PC-3 (cell line): ENCODE measurements at regions not wholly inside any gene's neighbourhood (a gene's known extent, or its start where the extent isn't known, plus 50 kb on each side); places are given as distances from the start of the nearest gene placed in this dataset.

Source experiments
- ATAC-seq: fragments of 200-7000 bp; cut with Tn5 transposase; 2 replicates; pipeline ENCODE4 v1.9.1; 2020; ENCODE audit warnings: mild to moderate bottlenecking, moderate library complexity
- BruUV-seq: library from RNA; stranded (reverse); fragments of 400-500 nt; replicated peaks from 2 replicates; lab custom pipeline; 2021; lab: Mats Ljungman, UMichigan
- CTCF ChIA-PET: fragments of 300-600 bp; sonication (Branson Sonifier 250); formaldehyde crosslinking; loops from one replicate; lab custom pipeline; 2022; ENCODE audit warnings: antibody characterized with exemption; lab: Charles Lee
- POLR2A ChIA-PET: fragments of 300-600 bp; sonication (Branson Sonifier 250); formaldehyde crosslinking; loops from one replicate; lab custom pipeline; 2022; ENCODE audit warnings: antibody characterized with exemption; ENCODE audit not compliant: unreplicated experiment; lab: Charles Lee
- DNase-seq: peaks from one replicate; pipeline ENCODE4 v3.0.0-alpha.2; 2015
- H2AFZ ChIP-seq: fragments of 300-600 bp; sonication (generic); 2 replicates; pipeline ENCODE4 v1.6.0; 2016; ENCODE audit warnings: antibody characterized with exemption, low read length
- H3F3A ChIP-seq: fragments of 300-600 bp; sonication (generic); one replicate; pipeline ENCODE4 v1.6.0; 2017; ENCODE audit warnings: antibody characterized with exemption, low read length, control low read depth, mild to moderate bottlenecking; ENCODE audit not compliant: unreplicated experiment
- H3K27ac ChIP-seq: fragments of 300-600 bp; sonication (generic); 2 replicates; pipeline ENCODE4 v1.5.1; 2016; ENCODE audit warnings: mild to moderate bottlenecking, low read length
- H3K27me3 ChIP-seq: fragments of 300-600 bp; sonication (generic); 2 replicates; pipeline ENCODE4 v1.6.1; 2016; ENCODE audit warnings: low read length, mixed read lengths
- H3K36me3 ChIP-seq: fragments of 300-600 bp; sonication (generic); 2 replicates; pipeline ENCODE4 v1.6.1; 2016; ENCODE audit warnings: low read depth, mixed run types, low read length, mixed read lengths
- H3K4me1 ChIP-seq: fragments of 300-600 bp; sonication (generic); 2 replicates; pipeline ENCODE4 v1.5.1; 2016; ENCODE audit warnings: low read length; ENCODE audit not compliant: insufficient read depth
- H3K4me2 ChIP-seq: fragments of 300-600 bp; sonication (generic); 2 replicates; pipeline ENCODE4 v1.6.0; 2016; ENCODE audit warnings: low read length
- H3K4me3 ChIP-seq: fragments of 300-600 bp; sonication (generic); 2 replicates; pipeline ENCODE4 v1.5.1; 2016; ENCODE audit warnings: mild to moderate bottlenecking, low read length, mixed read lengths
- H3K79me2 ChIP-seq: fragments of 300-600 bp; sonication (generic); 2 replicates; pipeline ENCODE4 v1.6.1; 2017; ENCODE audit warnings: low read length, mixed read lengths
- H3K9ac ChIP-seq: fragments of 300-600 bp; sonication (generic); 2 replicates; pipeline ENCODE4 v1.6.0; 2016; ENCODE audit warnings: mild to moderate bottlenecking, low read length
- H3K9me2 ChIP-seq: fragments of 300-600 bp; sonication (generic); replicated peaks from 2 replicates; pipeline ENCODE4 v1.6.1; 2016; ENCODE audit warnings: mixed run types, low read length, mixed read lengths
- H3K9me3 ChIP-seq: fragments of 300-600 bp; sonication (generic); 2 replicates; pipeline ENCODE4 v1.6.1; 2016; ENCODE audit warnings: low read length, mixed read lengths
- H4K20me1 ChIP-seq: fragments of 300-600 bp; sonication (generic); 2 replicates; pipeline ENCODE4 v1.6.1; 2016; ENCODE audit warnings: low read length, mixed read lengths
- EZH2 ChIP-seq: fragments of 300-600 bp; sonication (generic); IDR thresholded peaks from one replicate; pipeline ENCODE4 v1.6.1; 2017; ENCODE audit warnings: antibody characterized with exemption, mild to moderate bottlenecking, low read length; ENCODE audit not compliant: unreplicated experiment
- EZH2phosphoT487 ChIP-seq: fragments of 300-600 bp; sonication (generic); IDR thresholded peaks from 2 replicates; pipeline ENCODE4 v1.6.1; 2018; ENCODE audit warnings: mild to moderate bottlenecking, antibody characterized with exemption, low read length, borderline replicate concordance
- intact Hi-C: fragments of 100-400 bp; cut with micrococcal nuclease; formaldehyde crosslinking; loops from 2 replicates; pipeline ENCODE4 v1.9.0; 2023
- TF ChIP-seq, protein P1 (sequence below): fragments of 300-600 bp; sonication (generic); conservative IDR thresholded peaks from 2 replicates; pipeline ENCODE4 v1.5.1; 2017; ENCODE audit warnings: antibody characterized with exemption, low read depth, mild to moderate bottlenecking, low read length

DNA sequence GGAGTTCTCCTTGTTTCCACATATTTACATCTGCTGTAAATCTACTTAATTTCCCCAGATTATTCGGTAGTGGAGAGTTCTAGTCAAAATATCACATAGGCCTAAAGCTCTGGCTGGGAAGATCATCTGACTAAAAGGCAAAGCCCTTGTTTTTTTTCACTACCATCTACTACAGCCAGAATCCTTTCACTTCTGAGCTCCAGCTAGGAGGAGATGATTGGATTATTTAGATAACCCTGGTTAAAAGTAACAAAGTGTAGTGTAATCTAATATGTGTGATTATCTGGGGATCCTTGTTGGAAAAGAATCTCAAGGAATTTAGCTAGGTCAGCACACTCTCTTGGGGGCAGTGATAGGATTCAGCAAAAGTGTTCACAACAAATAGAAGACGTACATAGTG is 125.4 kb downstream of the DYRK2 start:
- H3K9ac ChIP-seq: no peak overlapping the region
- intact Hi-C loops: no loop called here

DNA sequence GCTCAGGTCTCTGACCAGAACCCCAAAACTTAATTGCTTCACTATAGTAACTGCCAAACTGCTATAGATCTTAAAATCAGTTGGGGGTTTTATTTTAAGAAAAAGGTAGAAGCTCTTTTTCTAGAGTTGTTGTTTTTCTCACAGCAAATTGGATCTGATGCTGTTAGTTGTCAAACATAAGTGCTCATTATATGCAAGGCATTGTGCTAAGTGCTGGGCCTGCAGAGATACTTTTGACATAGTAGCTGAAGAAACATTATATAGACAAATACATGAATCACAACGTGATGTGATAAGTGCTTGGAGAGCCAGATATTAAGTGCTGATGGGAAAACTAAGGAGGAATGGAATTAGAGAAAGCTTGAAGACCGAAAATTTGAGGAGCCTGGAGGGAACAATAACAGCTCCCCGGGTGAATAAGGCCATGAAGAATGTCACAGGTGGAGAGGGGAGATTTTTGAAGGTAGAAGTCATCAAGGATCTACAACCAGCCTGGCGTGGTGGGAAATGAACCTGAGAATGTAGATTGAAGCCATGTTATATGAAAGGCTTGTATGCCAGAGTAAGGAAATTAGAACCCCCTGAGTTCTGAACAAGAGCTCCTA is 126.5 kb downstream of the DYRK2 start:
- POLR2A ChIA-PET: no interaction called here
- Histone ChIP-seq H3K4me1 (peaks cover 13% of the 10 kb centered on the region), H3K4me2 (peak overlapping the region; percentile 26), H3K27me3 (no peaks in the 10 kb centered on the region), H3K9me2 (no peaks in the 10 kb centered on the region), H3K36me3 (no peaks in the 10 kb centered on the region), H3K27ac (no peak overlapping the region), H3F3A (no peaks in the 10 kb centered on the region), H3K79me2 (no peaks in the 10 kb centered on the region), H4K20me1 (no peaks in the 10 kb centered on the region), H3K9me3 (no peaks in the 10 kb centered on the region), H3K4me3 (no peak overlapping the region), H2AFZ (no peak overlapping the region), H3K9ac (no peak overlapping the region)
- CTCF ChIA-PET: no interaction called here
- ATAC-seq: peak; percentile 49
- DNase-seq: peak; percentile 60
- no TSS peak for BruUV-seq
- intact Hi-C loops: no loop called here
- TF ChIP-seq, protein P1, sequence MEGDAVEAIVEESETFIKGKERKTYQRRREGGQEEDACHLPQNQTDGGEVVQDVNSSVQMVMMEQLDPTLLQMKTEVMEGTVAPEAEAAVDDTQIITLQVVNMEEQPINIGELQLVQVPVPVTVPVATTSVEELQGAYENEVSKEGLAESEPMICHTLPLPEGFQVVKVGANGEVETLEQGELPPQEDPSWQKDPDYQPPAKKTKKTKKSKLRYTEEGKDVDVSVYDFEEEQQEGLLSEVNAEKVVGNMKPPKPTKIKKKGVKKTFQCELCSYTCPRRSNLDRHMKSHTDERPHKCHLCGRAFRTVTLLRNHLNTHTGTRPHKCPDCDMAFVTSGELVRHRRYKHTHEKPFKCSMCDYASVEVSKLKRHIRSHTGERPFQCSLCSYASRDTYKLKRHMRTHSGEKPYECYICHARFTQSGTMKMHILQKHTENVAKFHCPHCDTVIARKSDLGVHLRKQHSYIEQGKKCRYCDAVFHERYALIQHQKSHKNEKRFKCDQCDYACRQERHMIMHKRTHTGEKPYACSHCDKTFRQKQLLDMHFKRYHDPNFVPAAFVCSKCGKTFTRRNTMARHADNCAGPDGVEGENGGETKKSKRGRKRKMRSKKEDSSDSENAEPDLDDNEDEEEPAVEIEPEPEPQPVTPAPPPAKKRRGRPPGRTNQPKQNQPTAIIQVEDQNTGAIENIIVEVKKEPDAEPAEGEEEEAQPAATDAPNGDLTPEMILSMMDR: no peak
- TF ChIP-seq EZH2phosphoT487 (no peak), EZH2 (no peak)

More for the DNA sequence above, 125.4 kb downstream of the DYRK2 start:
- H3K9me3 ChIP-seq: no peaks in the 10 kb centered on the region
- BruUV-seq: no TSS peak
- no peak overlapping the region for H3K4me3 ChIP-seq
- ChIA-PET CTCF (no interaction called here), POLR2A (no interaction called here)
- no peak overlapping the region for H3K4me2 ChIP-seq
- H3K4me1 ChIP-seq: peaks cover 13% of the 10 kb centered on the region
- H3K9me2 ChIP-seq: no peaks in the 10 kb centered on the region
- H4K20me1 ChIP-seq: no peaks in the 10 kb centered on the region
- no peaks in the 10 kb centered on the region for H3K27me3 ChIP-seq
- H3K79me2 ChIP-seq: no peaks in the 10 kb centered on the region
- TF ChIP-seq EZH2: no peak
- TF ChIP-seq EZH2phosphoT487: no peak
- TF ChIP-seq, protein P1: no peak
- no peaks in the 10 kb centered on the region for H3F3A ChIP-seq
- H3K27ac ChIP-seq: no peak overlapping the region
- ATAC-seq: no peak
- no peak for DNase-seq
- H2AFZ ChIP-seq: no peak overlapping the region
- no peaks in the 10 kb centered on the region for H3K36me3 ChIP-seq

DNA sequence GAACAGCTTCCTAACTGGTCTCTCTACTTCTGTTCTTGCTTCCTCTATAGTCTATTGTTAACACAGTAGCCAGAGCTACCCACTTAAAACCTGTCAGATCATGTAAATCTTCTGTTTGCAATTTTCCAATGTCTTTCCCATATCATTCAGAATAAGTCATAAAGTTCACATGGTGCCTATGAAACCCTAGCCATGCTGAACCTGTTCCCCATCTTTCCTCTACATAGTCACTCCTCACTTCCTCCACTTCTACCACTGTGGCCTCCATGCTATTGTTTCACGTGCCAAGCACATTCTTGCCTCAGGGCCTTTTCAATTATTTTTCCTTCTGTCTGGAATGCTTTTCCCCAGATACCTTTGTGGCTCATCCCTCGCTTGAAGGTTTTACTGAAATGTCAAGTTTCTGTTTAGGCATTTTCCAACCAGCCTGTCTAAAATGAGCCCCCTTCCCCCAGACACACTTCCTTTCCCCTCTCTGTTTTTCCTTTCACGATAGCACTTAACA is 132.1 kb downstream of the DYRK2 start:
- no peaks in the 10 kb centered on the region for H3K36me3 ChIP-seq
- POLR2A ChIA-PET: no interaction called here
- H3K4me2 ChIP-seq: no peak overlapping the region
- H3K27me3 ChIP-seq: no peaks in the 10 kb centered on the region
- no peak overlapping the region for H3K27ac ChIP-seq
- H3K9me2 ChIP-seq: no peaks in the 10 kb centered on the region
- no peaks in the 10 kb centered on the region for H3F3A ChIP-seq
- CTCF ChIA-PET: no interaction called here
- no TSS peak for BruUV-seq
- intact Hi-C loops: no loop called here
- TF ChIP-seq, protein P1: no peak
- TF ChIP-seq EZH2 (no peak), EZH2phosphoT487 (no peak)
- no peak overlapping the region for H3K4me3 ChIP-seq
- no peak for DNase-seq
- no peak overlapping the region for H3K9ac ChIP-seq
- H3K4me1 ChIP-seq: peaks cover 5% of the 10 kb centered on the region; the same call in 1 of the 2 replicates
- no peaks in the 10 kb centered on the region for H3K9me3 ChIP-seq
- no peak overlapping the region for H2AFZ ChIP-seq
- no peak for ATAC-seq
- no peaks in the 10 kb centered on the region for H4K20me1 ChIP-seq
- H3K79me2 ChIP-seq: no peaks in the 10 kb centered on the region
